GM06990 (cell line): ENCODE measurements at regions not wholly inside any gene's neighbourhood (a gene's known extent, or its start where the extent isn't known, plus 50 kb on each side); places are given as distances from the start of the nearest gene placed in this dataset.

Source experiments
- DNase-seq: peaks from one replicate; pipeline ENCODE4 v3.0.0-alpha.2; 2011; ENCODE audit not compliant: insufficient read length; ENCODE audit errors: extremely low read depth
- H3K27me3 ChIP-seq: replicated peaks from 2 replicates; pipeline ENCODE4 v1.6.0; 2011; ENCODE audit warnings: low read length; ENCODE audit not compliant: control insufficient read depth, insufficient read depth
- H3K36me3 ChIP-seq: 2 replicates; pipeline ENCODE4 v1.5.1; 2011; ENCODE audit warnings: low read length; ENCODE audit not compliant: control insufficient read depth, insufficient read depth
- H3K4me3 ChIP-seq: replicated peaks from 2 replicates; pipeline ENCODE4 v1.5.1; 2011; ENCODE audit warnings: low read depth, mild to moderate bottlenecking, control low read depth, low read length
- CTCF ChIP-seq: IDR thresholded peaks from 2 replicates; pipeline ENCODE4 v1.5.1; 2011; ENCODE audit warnings: low read length, control low read depth, mild to moderate bottlenecking, inconsistent platforms; ENCODE audit not compliant: insufficient read depth, poor library complexity, severe bottlenecking

GRCh38 chr2:60042023-60042422 lies 511.4 kb downstream of the BCL11A start:
- Histone ChIP-seq H3K27me3 (no peaks in the 10 kb centered on the region), H3K4me3 (no peak overlapping the region), H3K36me3 (no peaks in the 10 kb centered on the region)
- DNase-seq = no peak
- no peak for TF ChIP-seq CTCF

- H3K36me3 ChIP-seq = no peaks in the 10 kb centered on the region
- H3K27me3 ChIP-seq = no peaks in the 10 kb centered on the region
- DNase-seq = no peak
- H3K4me3 ChIP-seq = no peak overlapping the region
- no peak for TF ChIP-seq CTCF
Measured at GRCh38 chr2:60033325-60033724, 520.1 kb downstream of the BCL11A start.

- Histone ChIP-seq H3K4me3 (no peak overlapping the region), H3K36me3 (no peaks in the 10 kb centered on the region), H3K27me3 (no peaks in the 10 kb centered on the region; the same call in 1 of the 2 replicates)
- no peak for TF ChIP-seq CTCF
- no peak for DNase-seq
Measured at GRCh38 chr2:60029566-60029883, 523.9 kb downstream of the BCL11A start.

- H3K27me3 ChIP-seq = no peaks in the 10 kb centered on the region; the same call in 1 of the 2 replicates
- H3K4me3 ChIP-seq = no peak overlapping the region
- no peak for DNase-seq
- H3K36me3 ChIP-seq = no peaks in the 10 kb centered on the region
- no peak for TF ChIP-seq CTCF
Measured at GRCh38 chr2:60028849-60029565, 524.4 kb downstream of the BCL11A start.

GRCh38 chr2:60025496-60025895 lies 528.0 kb downstream of the BCL11A start:
- no peak overlapping the region for H3K4me3 ChIP-seq
- no peak for DNase-seq
- no peaks in the 10 kb centered on the region; the same call in 1 of the 2 replicates for H3K27me3 ChIP-seq
- TF ChIP-seq CTCF = no peak
- H3K36me3 ChIP-seq = no peaks in the 10 kb centered on the region

GRCh38 chr2:60023256-60023985 lies 530.0 kb downstream of the BCL11A start:
- no peak for TF ChIP-seq CTCF
- H3K27me3 ChIP-seq = no peaks in the 10 kb centered on the region; the same call in 1 of the 2 replicates
- DNase-seq = no peak
- H3K36me3 ChIP-seq = no peaks in the 10 kb centered on the region
- no peak overlapping the region for H3K4me3 ChIP-seq
